Cardiac fibroblast (primary cell): ENCODE measurements at regions not wholly inside any gene's neighbourhood (a gene's known extent, or its start where the extent isn't known, plus 50 kb on each side); places are given as distances from the start of the nearest gene placed in this dataset.

Experiments
- DNase-seq, 2 donors: peaks; one replicate each; pipeline versions ENCODE4 v3.0.0 to v3.0.0-alpha.2; 2010; ENCODE audit warnings: low read depth in 2 of 2
- H3K4me3 ChIP-seq, 2 donors: replicated peaks in 1 of 2; 1 replicate in 1 of 2; 2 replicates in 1 of 2; pipeline ENCODE4 v1.5.1; 2011; ENCODE audit warnings: low read depth in 2 of 2, low read length in 2 of 2, mild to moderate bottlenecking in 2 of 2, moderate library complexity in 1 of 2
- CTCF ChIP-seq: IDR thresholded peaks from one replicate; pipeline ENCODE4 v1.5.1; 2011; ENCODE audit warnings: low read depth, mild to moderate bottlenecking, low read length, inconsistent platforms

- TF ChIP-seq CTCF, result no peak
- no peak for DNase-seq
- H3K4me3 ChIP-seq, result no peak overlapping the region
These were observed 416.6 kb upstream of the CLINT1 start for GRCh38 chr5:158275511-158275910.

- H3K4me3 ChIP-seq, result no peak overlapping the region
- DNase-seq, result no peak
- no peak for TF ChIP-seq CTCF
These were observed 414.1 kb upstream of the CLINT1 start for GRCh38 chr5:158273035-158273434.

DNA sequence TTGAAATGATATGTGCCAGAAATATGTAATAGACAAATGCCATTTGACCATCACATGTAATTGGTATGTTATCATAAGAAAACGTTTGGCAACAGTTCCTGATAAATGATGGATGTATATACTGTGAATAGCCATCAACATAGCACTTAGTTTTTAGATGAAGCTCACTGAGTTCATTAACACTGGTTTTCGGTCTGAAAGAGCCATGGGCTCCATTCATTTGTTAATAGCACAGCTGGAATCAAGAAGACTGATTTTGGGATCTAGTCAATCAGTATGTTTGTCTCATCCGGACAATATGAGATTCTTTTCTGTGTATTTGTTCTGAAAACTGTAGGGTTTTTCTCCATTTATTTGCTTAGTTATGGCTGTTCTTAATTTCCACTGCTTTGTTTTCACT, 413.5 kb upstream of the CLINT1 start:
- TF ChIP-seq CTCF, result no peak
- DNase-seq, result no peak
- no peak overlapping the region for H3K4me3 ChIP-seq

DNA sequence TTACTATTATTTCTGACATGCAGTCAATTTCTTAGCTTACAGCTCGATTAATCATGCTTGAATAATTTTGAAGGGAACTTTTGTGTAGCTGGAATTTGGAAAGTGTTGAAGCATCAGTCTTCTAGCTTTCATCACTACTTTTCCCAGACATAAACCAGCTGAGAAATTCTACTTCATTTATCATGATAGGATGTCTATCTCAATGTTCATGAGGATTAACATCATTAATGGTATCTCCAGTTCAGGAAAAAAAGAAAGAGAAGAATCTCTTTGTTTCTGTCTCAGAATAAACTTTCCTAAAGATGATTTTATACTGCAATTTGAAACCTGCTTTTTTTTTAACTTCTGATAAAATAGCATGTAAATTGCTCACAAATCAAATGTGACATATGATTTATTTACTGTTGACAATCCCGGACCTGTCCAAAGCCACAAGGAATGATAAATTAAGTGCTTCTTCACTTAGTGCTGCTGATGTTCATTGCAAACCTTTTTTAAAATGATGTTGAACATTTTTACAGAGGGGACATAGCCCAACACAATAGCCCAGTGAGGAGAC, 412.1 kb upstream of the CLINT1 start:
- no peak for TF ChIP-seq CTCF
- DNase-seq, result no peak
- H3K4me3 ChIP-seq, result no peak overlapping the region

DNA sequence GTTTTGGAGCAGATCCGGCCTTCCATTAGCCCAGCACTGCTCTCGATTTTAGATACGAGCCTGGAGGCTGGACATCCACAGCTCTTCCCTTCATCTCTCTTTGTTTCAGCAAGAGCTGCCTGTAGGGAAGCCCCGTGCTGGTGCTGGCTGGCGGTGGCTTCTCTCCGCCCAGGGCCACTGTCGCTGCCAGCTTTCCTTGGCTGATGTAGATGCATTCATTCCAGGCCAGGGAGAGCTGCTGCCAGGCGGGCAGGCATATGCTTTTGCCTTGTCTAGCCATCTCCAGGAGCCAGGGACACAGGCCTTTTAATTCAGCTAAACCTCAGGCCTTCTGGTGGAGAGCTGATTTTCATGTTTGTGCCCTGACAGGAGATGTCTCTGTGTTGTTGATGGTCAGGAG, 409.3 kb upstream of the CLINT1 start:
- TF ChIP-seq CTCF, result no peak
- DNase-seq, result no peak
- H3K4me3 ChIP-seq, result no peak overlapping the region

DNA sequence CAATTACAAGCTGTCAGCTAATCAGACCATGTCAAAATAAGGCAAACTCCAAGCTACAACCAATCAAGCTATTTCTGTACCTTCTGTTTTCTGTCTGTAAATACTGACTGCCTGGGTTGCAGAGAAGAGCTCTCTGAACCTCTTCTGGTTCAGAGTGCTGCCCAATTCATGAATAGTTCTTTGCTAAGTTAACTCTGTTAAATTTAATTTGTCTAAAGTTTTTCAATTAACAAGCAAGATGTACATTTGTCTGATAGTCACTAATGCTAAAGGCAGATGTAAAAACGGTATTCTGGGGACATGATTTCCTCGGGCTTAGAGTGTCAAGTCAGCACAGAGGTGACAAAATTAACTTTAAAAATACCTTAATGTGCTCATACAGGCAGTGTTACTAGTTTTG, 408.3 kb upstream of the CLINT1 start:
- DNase-seq, result no peak
- no peak for TF ChIP-seq CTCF
- no peak overlapping the region for H3K4me3 ChIP-seq
